ENCODE measurements at regions not wholly inside any gene's neighbourhood (a gene's known extent, or its start where the extent isn't known, plus 50 kb on each side); places are given as distances from the start of the nearest gene placed in this dataset.

GRCh38 chr9:134591573-134591981 is 50.0 kb upstream of the COL5A1 start:
- TF ChIP-seq, protein P1, sequence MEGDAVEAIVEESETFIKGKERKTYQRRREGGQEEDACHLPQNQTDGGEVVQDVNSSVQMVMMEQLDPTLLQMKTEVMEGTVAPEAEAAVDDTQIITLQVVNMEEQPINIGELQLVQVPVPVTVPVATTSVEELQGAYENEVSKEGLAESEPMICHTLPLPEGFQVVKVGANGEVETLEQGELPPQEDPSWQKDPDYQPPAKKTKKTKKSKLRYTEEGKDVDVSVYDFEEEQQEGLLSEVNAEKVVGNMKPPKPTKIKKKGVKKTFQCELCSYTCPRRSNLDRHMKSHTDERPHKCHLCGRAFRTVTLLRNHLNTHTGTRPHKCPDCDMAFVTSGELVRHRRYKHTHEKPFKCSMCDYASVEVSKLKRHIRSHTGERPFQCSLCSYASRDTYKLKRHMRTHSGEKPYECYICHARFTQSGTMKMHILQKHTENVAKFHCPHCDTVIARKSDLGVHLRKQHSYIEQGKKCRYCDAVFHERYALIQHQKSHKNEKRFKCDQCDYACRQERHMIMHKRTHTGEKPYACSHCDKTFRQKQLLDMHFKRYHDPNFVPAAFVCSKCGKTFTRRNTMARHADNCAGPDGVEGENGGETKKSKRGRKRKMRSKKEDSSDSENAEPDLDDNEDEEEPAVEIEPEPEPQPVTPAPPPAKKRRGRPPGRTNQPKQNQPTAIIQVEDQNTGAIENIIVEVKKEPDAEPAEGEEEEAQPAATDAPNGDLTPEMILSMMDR (IDR thresholded peaks at IDR 0.05): no peak
- no peak for TF ChIP-seq POLR2A (IDR thresholded peaks at IDR 0.05)

Data from heart left ventricle (tissue), 13 donors.